GM18858 (cell line): ENCODE measurements at regions not wholly inside any gene's neighbourhood (a gene's known extent, or its start where the extent isn't known, plus 50 kb on each side); places are given as distances from the start of the nearest gene placed in this dataset.

Source experiments
- ATAC-seq: cut with Tn5 transposase; IDR thresholded peaks from one replicate; pipeline ENCODE4 v1.9.1; 2021; ENCODE audit not compliant: unreplicated experiment

GRCh38 chr10:128976856-128977255, 490.2 kb upstream of the MGMT start:
- no peak for ATAC-seq

GRCh38 chr10:128978211-128978610, 488.8 kb upstream of the MGMT start:
- no peak for ATAC-seq

GRCh38 chr10:128979405-128979804, 487.6 kb upstream of the MGMT start:
- ATAC-seq, result no peak

- no peak for ATAC-seq
Observed at GRCh38 chr10:128981251-128981650, 485.8 kb upstream of the MGMT start.

- no peak for ATAC-seq
Observed at GRCh38 chr10:128981881-128982615, 485.0 kb upstream of the MGMT start.

GRCh38 chr10:128982616-128982915, 484.5 kb upstream of the MGMT start:
- no peak for ATAC-seq

- no peak for ATAC-seq
Observed at GRCh38 chr10:128985036-128985435, 482.0 kb upstream of the MGMT start.

- no peak for ATAC-seq
Observed at GRCh38 chr10:128990986-128991385, 476.1 kb upstream of the MGMT start.

- ATAC-seq, result no peak
Observed at GRCh38 chr10:128992770-128993169, 474.3 kb upstream of the MGMT start.

GRCh38 chr10:128993443-128993842, 473.6 kb upstream of the MGMT start:
- no peak for ATAC-seq

GRCh38 chr10:128993911-128994538, 473.0 kb upstream of the MGMT start:
- no peak for ATAC-seq

GRCh38 chr10:128994598-128995143, 472.4 kb upstream of the MGMT start:
- no peak for ATAC-seq

- no peak for ATAC-seq
Observed at GRCh38 chr10:128995676-128996075, 471.4 kb upstream of the MGMT start.

- no peak for ATAC-seq
Observed at GRCh38 chr10:128996092-128996491, 470.9 kb upstream of the MGMT start.

- no peak for ATAC-seq
Observed at GRCh38 chr10:128998101-128998805, 468.8 kb upstream of the MGMT start.

GRCh38 chr10:129004398-129004797, 462.6 kb upstream of the MGMT start:
- no peak for ATAC-seq

- no peak for ATAC-seq
Observed at GRCh38 chr10:129005080-129005479, 462.0 kb upstream of the MGMT start.

- ATAC-seq, result no peak
Observed at GRCh38 chr10:129005804-129006203, 461.2 kb upstream of the MGMT start.

GRCh38 chr10:129018511-129018910, 448.5 kb upstream of the MGMT start:
- ATAC-seq, result no peak

- ATAC-seq, result no peak
Observed at GRCh38 chr10:129020651-129021330, 446.2 kb upstream of the MGMT start.

- ATAC-seq, result no peak
Observed at GRCh38 chr10:129021594-129022304, 445.3 kb upstream of the MGMT start.
